ENCODE measurements at regions not wholly inside any gene's neighbourhood (a gene's known extent, or its start where the extent isn't known, plus 50 kb on each side); places are given as distances from the start of the nearest gene placed in this dataset.

- H4K20me1 ChIP-seq (ENCODE audit: insufficient read depth, low read length) = no peaks in the 10 kb centered on the region
- H3K9me3 ChIP-seq (ENCODE audit: low read length) = no peaks in the 10 kb centered on the region
- no peaks in the 10 kb centered on the region for H3K36me3 ChIP-seq (ENCODE audit: insufficient read depth, low read length)
- CTCF ChIA-PET (ENCODE audit: unreplicated experiment) = no interaction called here
- H2AFZ ChIP-seq (ENCODE audit: low read length) = no peak overlapping the region
- intact Hi-C loops (cut with micrococcal nuclease; ENCODE audit: unreplicated experiment) = no loop called here
- no peaks in the 10 kb centered on the region for H3K9me2 ChIP-seq (ENCODE audit: insufficient read depth, low read length)
- H3K4me3 ChIP-seq (ENCODE audit: low read depth, low read length, poor library complexity, severe bottlenecking) = no peak overlapping the region
- DNase-seq (ENCODE audit: low spot score) = no peak
- POLR2A ChIA-PET = no interaction called here
- H3K79me2 ChIP-seq (ENCODE audit: insufficient read depth, low read depth, low read length) = no peaks in the 10 kb centered on the region
- H3K27ac ChIP-seq (ENCODE audit: low read depth, low read length, poor library complexity, severe bottlenecking) = no peak overlapping the region
- no peaks in the 10 kb centered on the region for H3K4me1 ChIP-seq (ENCODE audit: insufficient read depth, low read length, poor library complexity, severe bottlenecking)
- no peak overlapping the region for H3K4me2 ChIP-seq (ENCODE audit: low read length)
- TF ChIP-seq EZH2phosphoT487 (IDR thresholded peaks at IDR 0.05; ENCODE audit: borderline replicate concordance, low read depth, low read length) = no peak
- BruUV-seq (replicated peaks) = no TSS peak
These were observed 365.2 kb downstream of the C16orf95 start for GRCh38 chr16:86951831-86952598.

- Histone ChIP-seq H3K27ac (ENCODE audit: low read depth, low read length, poor library complexity, severe bottlenecking) (no peak overlapping the region), H3K9me2 (ENCODE audit: insufficient read depth, low read length) (no peaks in the 10 kb centered on the region), H3K4me3 (ENCODE audit: low read depth, low read length, poor library complexity, severe bottlenecking) (no peak overlapping the region), H3K9me3 (ENCODE audit: low read length) (no peaks in the 10 kb centered on the region), H3K79me2 (ENCODE audit: insufficient read depth, low read depth, low read length) (no peaks in the 10 kb centered on the region), H4K20me1 (ENCODE audit: insufficient read depth, low read length) (no peaks in the 10 kb centered on the region), H3K4me2 (ENCODE audit: low read length) (no peak overlapping the region), H3K36me3 (ENCODE audit: insufficient read depth, low read length) (no peaks in the 10 kb centered on the region), H2AFZ (ENCODE audit: low read length) (no peak overlapping the region), H3K4me1 (ENCODE audit: insufficient read depth, low read length, poor library complexity, severe bottlenecking) (no peaks in the 10 kb centered on the region)
- DNase-seq (ENCODE audit: low spot score) = no peak
- BruUV-seq (replicated peaks) = no TSS peak
- intact Hi-C loops (cut with micrococcal nuclease; ENCODE audit: unreplicated experiment) = no loop called here
- ChIA-PET POLR2A (no interaction called here), CTCF (ENCODE audit: unreplicated experiment) (no interaction called here)
- TF ChIP-seq EZH2phosphoT487 (IDR thresholded peaks at IDR 0.05; ENCODE audit: borderline replicate concordance, low read depth, low read length) = no peak
- TF ChIP-seq CTCF (conservative IDR thresholded peaks at IDR 0.05; ENCODE audit: low read length) = no peak
These were observed 364.4 kb downstream of the C16orf95 start for GRCh38 chr16:86952769-86953168.

GRCh38 chr16:86953631-86954391 is 363.4 kb downstream of the C16orf95 start:
- CTCF ChIA-PET (ENCODE audit: unreplicated experiment) = interaction anchor here (0.6 kb wide), 1 partner anchor 305 kb away, joined by 3 read pairs; no protein-coding TSS in a partner anchor

More at GRCh38 chr16:86953631-86954391, 363.4 kb downstream of the C16orf95 start:
- Histone ChIP-seq H3K9me2 (ENCODE audit: insufficient read depth, low read length) (no peaks in the 10 kb centered on the region), H2AFZ (ENCODE audit: low read length) (no peak overlapping the region), H3K36me3 (ENCODE audit: insufficient read depth, low read length) (no peaks in the 10 kb centered on the region), H3K27ac (ENCODE audit: low read depth, low read length, poor library complexity, severe bottlenecking) (no peak overlapping the region), H3K9me3 (ENCODE audit: low read length) (no peaks in the 10 kb centered on the region), H3K4me2 (ENCODE audit: low read length) (no peak overlapping the region), H3K4me1 (ENCODE audit: insufficient read depth, low read length, poor library complexity, severe bottlenecking) (no peaks in the 10 kb centered on the region), H4K20me1 (ENCODE audit: insufficient read depth, low read length) (no peaks in the 10 kb centered on the region), H3K4me3 (ENCODE audit: low read depth, low read length, poor library complexity, severe bottlenecking) (no peak overlapping the region), H3K79me2 (ENCODE audit: insufficient read depth, low read depth, low read length) (no peaks in the 10 kb centered on the region)
- intact Hi-C loops (cut with micrococcal nuclease; ENCODE audit: unreplicated experiment) = no loop called here
- no peak for TF ChIP-seq CTCF (conservative IDR thresholded peaks at IDR 0.05; ENCODE audit: low read length)
- POLR2A ChIA-PET = no interaction called here
- DNase-seq (ENCODE audit: low spot score) = no peak
- BruUV-seq (replicated peaks) = no TSS peak

Measured in OCI-LY7 (cell line).